Endodermal cell (in vitro differentiated cells): ENCODE measurements at regions not wholly inside any gene's neighbourhood (a gene's known extent, or its start where the extent isn't known, plus 50 kb on each side); places are given as distances from the start of the nearest gene placed in this dataset.

Source experiments
- DNase-seq: peaks from one replicate; pipeline ENCODE4 v3.0.0-alpha.2; 2017
- H3K27ac ChIP-seq: 2 replicates; pipeline ENCODE4 v1.5.1; 2013; ENCODE audit warnings: mild to moderate bottlenecking, low read depth, low read length, moderate library complexity
- H3K27me3 ChIP-seq: 2 replicates; pipeline ENCODE4 v1.6.1; 2013; ENCODE audit warnings: mild to moderate bottlenecking, low read length, moderate library complexity; ENCODE audit not compliant: insufficient read depth, control insufficient read depth, poor library complexity, severe bottlenecking
- H3K36me3 ChIP-seq: 2 replicates; pipeline ENCODE4 v1.7.0; 2013; ENCODE audit warnings: mild to moderate bottlenecking, low read length, moderate library complexity; ENCODE audit not compliant: control insufficient read depth, insufficient read depth
- H3K4me1 ChIP-seq: one replicate; pipeline ENCODE4 v1.7.0; 2013; ENCODE audit warnings: low read length; ENCODE audit not compliant: control insufficient read depth, insufficient read depth
- H3K4me3 ChIP-seq: 2 replicates; pipeline ENCODE4 v1.5.1; 2013; ENCODE audit warnings: mild to moderate bottlenecking, low read length, moderate library complexity
- H3K9ac ChIP-seq: 2 replicates; pipeline ENCODE4 v1.6.1; 2013; ENCODE audit warnings: mild to moderate bottlenecking, low read length, moderate library complexity; ENCODE audit not compliant: poor library complexity, severe bottlenecking; ENCODE audit errors: extremely low read depth
- H3K9me3 ChIP-seq: 2 replicates; pipeline ENCODE4 v1.6.1; 2013; ENCODE audit warnings: mild to moderate bottlenecking, low read length, moderate library complexity; ENCODE audit not compliant: control insufficient read depth
- H3K27ac Mint-ChIP-seq: 2 replicates; pipeline ENCODE4 v1.8.0; 2020; ENCODE audit warnings: mixed read lengths
- H3K27me3 Mint-ChIP-seq: 2 replicates; pipeline ENCODE4 v1.8.0; 2021; ENCODE audit warnings: mild to moderate bottlenecking, mixed read lengths; ENCODE audit not compliant: insufficient read depth
- H3K36me3 Mint-ChIP-seq: 2 replicates; pipeline ENCODE4 v1.8.0; 2020; ENCODE audit warnings: low read depth, mixed read lengths
- H3K4me1 Mint-ChIP-seq: 2 replicates; pipeline ENCODE4 v1.8.0; 2020; ENCODE audit warnings: mixed read lengths
- H3K4me3 Mint-ChIP-seq: 2 replicates; pipeline ENCODE4 v1.8.0; 2020; ENCODE audit warnings: mild to moderate bottlenecking, moderate library complexity, mixed read lengths
- H3K9me3 Mint-ChIP-seq: 2 replicates; pipeline ENCODE4 v1.8.0; 2020; ENCODE audit warnings: mild to moderate bottlenecking, mixed read lengths
- CTCF ChIP-seq: fragments of 200-600 bp; sonication (generic); conservative IDR thresholded peaks from 2 replicates; pipeline ENCODE4 v1.5.0; 2021; ENCODE audit warnings: antibody characterized with exemption, mild to moderate bottlenecking
- WGBS, 2 experiments: methylation state at CpG; one replicate each; pipeline versions ENCODE4 v1.1.5 to v1.1.7; 2013; ENCODE audit warnings: missing lambda C conversion rate in 2 of 2, mixed read lengths in 1 of 2; ENCODE audit not compliant: insufficient coverage in 1 of 2, insufficient read length in 1 of 2; 5-methylcytosine and 5-hydroxymethylcytosine counted together

DNA sequence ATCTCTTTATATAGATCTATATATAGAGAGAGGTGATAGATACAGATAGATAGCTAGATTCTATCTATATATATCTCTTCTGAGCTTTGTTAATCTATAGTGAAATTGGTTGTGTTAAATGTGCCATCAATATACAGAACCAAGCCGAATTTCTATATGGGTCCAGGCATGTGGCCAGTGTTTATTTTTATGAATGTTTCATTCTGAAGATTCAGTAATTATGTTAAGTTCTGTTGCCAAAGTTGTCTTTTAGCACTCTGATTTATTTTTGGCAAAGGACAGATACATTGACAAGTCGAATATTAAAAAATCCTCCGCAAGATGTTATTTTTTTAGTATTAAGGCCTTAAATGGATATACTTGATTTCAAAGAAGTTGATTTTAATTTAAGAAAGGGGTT is 190.4 kb upstream of the HTR2A start:
- no peak for TF ChIP-seq CTCF
- H3K27ac ChIP-seq, result no peak overlapping the region
- H3K27ac Mint-ChIP-seq, result no peak overlapping the region
- H3K4me1 ChIP-seq, result no peaks in the 10 kb centered on the region
- peaks cover 9% of the 10 kb centered on the region for H3K9me3 Mint-ChIP-seq
- no peaks in the 10 kb centered on the region for H3K27me3 ChIP-seq
- H3K9me3 ChIP-seq, result peaks cover 9% of the 10 kb centered on the region
- H3K4me3 ChIP-seq, result no peak overlapping the region
- H3K4me1 Mint-ChIP-seq, result peaks cover under 1% of the 10 kb centered on the region
- H3K36me3 ChIP-seq, result no peaks in the 10 kb centered on the region
- 96% methylated on average over 3 of the region's 3 CpGs for WGBS, 2 experiments
- H3K36me3 Mint-ChIP-seq, result peaks cover 2% of the 10 kb centered on the region
- no peak overlapping the region for H3K9ac ChIP-seq
- DNase-seq, result no peak
- no peaks in the 10 kb centered on the region for H3K27me3 Mint-ChIP-seq
- H3K4me3 Mint-ChIP-seq, result no peak overlapping the region

GRCh38 chr13:47085346-47085745 is 188.5 kb upstream of the HTR2A start:
- no peak for DNase-seq

DNA sequence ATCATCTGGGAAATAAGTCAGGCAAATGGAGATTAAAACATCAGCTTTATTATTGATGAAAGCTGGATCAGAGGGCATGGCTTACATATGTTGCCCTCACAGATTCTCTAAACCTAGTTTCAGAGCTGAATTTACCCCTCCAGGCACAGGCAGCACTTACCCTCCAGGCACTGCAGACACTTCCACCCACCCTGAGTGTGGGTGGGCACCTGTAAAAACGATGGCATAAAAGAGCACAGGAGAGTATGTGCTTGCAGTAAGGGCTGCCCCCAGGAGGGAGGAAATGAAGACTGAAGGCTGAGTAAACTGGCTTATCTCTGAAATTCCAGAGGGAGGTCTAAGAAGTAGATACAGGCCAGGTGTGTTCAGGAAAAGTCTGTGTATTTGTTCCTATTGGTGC is 185.0 kb upstream of the HTR2A start:
- H3K9me3 ChIP-seq, result peaks cover 9% of the 10 kb centered on the region
- no peak overlapping the region for H3K27ac ChIP-seq
- H3K4me1 ChIP-seq, result no peaks in the 10 kb centered on the region
- H3K4me3 ChIP-seq, result no peak overlapping the region
- WGBS, 2 experiments, result 50 to 60% methylated on average over 1 of the region's 1 CpG
- Mint-ChIP-seq H3K27me3 (no peaks in the 10 kb centered on the region), H3K36me3 (peaks cover 2% of the 10 kb centered on the region), H3K4me3 (no peak overlapping the region), H3K27ac (no peak overlapping the region), H3K4me1 (peaks cover 8% of the 10 kb centered on the region), H3K9me3 (peaks cover 14% of the 10 kb centered on the region)
- no peak overlapping the region for H3K9ac ChIP-seq
- no peak for TF ChIP-seq CTCF
- H3K27me3 ChIP-seq, result no peaks in the 10 kb centered on the region
- DNase-seq, result no peak
- H3K36me3 ChIP-seq, result no peaks in the 10 kb centered on the region

More at GRCh38 chr13:47085346-47085745, 188.5 kb upstream of the HTR2A start:
- H3K9ac ChIP-seq, result no peak overlapping the region
- no peak overlapping the region for H3K4me3 ChIP-seq
- Mint-ChIP-seq H3K4me3 (no peak overlapping the region), H3K9me3 (peaks cover 12% of the 10 kb centered on the region), H3K27ac (no peak overlapping the region), H3K4me1 (peaks cover 8% of the 10 kb centered on the region), H3K27me3 (no peaks in the 10 kb centered on the region), H3K36me3 (peaks cover 2% of the 10 kb centered on the region)
- no peaks in the 10 kb centered on the region for H3K4me1 ChIP-seq
- no peaks in the 10 kb centered on the region for H3K27me3 ChIP-seq
- WGBS, 2 experiments, result 85% methylated on average over 1 of the region's 1 CpG; no CpG with 5 or more reads in 1 of the 2 experiments
- no peak overlapping the region for H3K27ac ChIP-seq
- H3K36me3 ChIP-seq, result no peaks in the 10 kb centered on the region
- H3K9me3 ChIP-seq, result peaks cover 9% of the 10 kb centered on the region
- TF ChIP-seq CTCF, result no peak
